OCI-LY1 (cell line): ENCODE measurements at regions not wholly inside any gene's neighbourhood (a gene's known extent, or its start where the extent isn't known, plus 50 kb on each side); places are given as distances from the start of the nearest gene placed in this dataset.

Experiments used
- H2AFZ ChIP-seq: fragments of 200-600 bp; sonication (generic), shearing (Covaris generic); 2 replicates; pipeline ENCODE4 v1.6.0; 2014; ENCODE audit warnings: antibody characterized with exemption, mild to moderate bottlenecking, low read length
- H3F3A ChIP-seq: fragments of 200-600 bp; sonication (generic), shearing (Covaris generic); 2 replicates; pipeline ENCODE4 v1.6.0; 2014; ENCODE audit warnings: mild to moderate bottlenecking, antibody characterized with exemption, low read length, moderate library complexity; ENCODE audit not compliant: insufficient read depth
- H3K27ac ChIP-seq: fragments of 200-600 bp; sonication (generic); 2 replicates; pipeline ENCODE4 v1.5.1; 2014; ENCODE audit warnings: low read length, mixed run types, mild to moderate bottlenecking, low read depth; ENCODE audit not compliant: poor library complexity, severe bottlenecking
- H3K27me3 ChIP-seq: fragments of 200-600 bp; sonication (generic); 2 replicates; pipeline ENCODE4 v1.6.0; 2014; ENCODE audit warnings: antibody characterized with exemption, mild to moderate bottlenecking, low read length, moderate library complexity; ENCODE audit not compliant: insufficient read depth
- H3K36me3 ChIP-seq: fragments of 200-600 bp; sonication (generic); 2 replicates; pipeline ENCODE4 v1.6.1; 2014; ENCODE audit warnings: mild to moderate bottlenecking, antibody characterized with exemption, low read length, moderate library complexity, mixed read lengths; ENCODE audit not compliant: insufficient read depth
- H3K4me1 ChIP-seq: fragments of 200-600 bp; sonication (generic); 2 replicates; pipeline ENCODE4 v1.5.1; 2014; ENCODE audit warnings: mild to moderate bottlenecking, low read length, moderate library complexity; ENCODE audit not compliant: insufficient read depth, severe bottlenecking
- H3K4me2 ChIP-seq: fragments of 200-600 bp; sonication (generic), shearing (Covaris generic); 2 replicates; pipeline ENCODE4 v1.6.1; 2014; ENCODE audit warnings: low read length
- H3K4me3 ChIP-seq: fragments of 200-600 bp; sonication (generic); 2 replicates; pipeline ENCODE4 v1.5.1; 2014; ENCODE audit warnings: low read length, low read depth, mild to moderate bottlenecking, mixed read lengths; ENCODE audit not compliant: poor library complexity, severe bottlenecking
- H3K79me2 ChIP-seq: fragments of 200-600 bp; shearing (Covaris generic); 2 replicates; pipeline ENCODE4 v1.6.1; 2016; ENCODE audit warnings: mixed run types, low read length, mixed read lengths; ENCODE audit not compliant: insufficient read depth
- H3K9ac ChIP-seq: fragments of 200-600 bp; sonication (generic), shearing (Covaris generic); 2 replicates; pipeline ENCODE4 v1.6.1; 2014; ENCODE audit warnings: mild to moderate bottlenecking, low read length, mixed read lengths
- H3K9me2 ChIP-seq: fragments of 200-600 bp; sonication (generic), shearing (Covaris generic); 2 replicates; pipeline ENCODE4 v1.6.1; 2014; ENCODE audit warnings: low read depth, mild to moderate bottlenecking, low read length, mixed read lengths
- H3K9me3 ChIP-seq: fragments of 200-600 bp; shearing (Covaris generic); 2 replicates; pipeline ENCODE4 v1.6.1; 2014; ENCODE audit warnings: low read length, mixed read lengths
- H4K20me1 ChIP-seq: fragments of 200-600 bp; sonication (generic), shearing (Covaris generic); 2 replicates; pipeline ENCODE4 v1.6.0; 2016; ENCODE audit warnings: mild to moderate bottlenecking, low read length; ENCODE audit not compliant: insufficient read depth
- EZH2 ChIP-seq: fragments of 200-600 bp; sonication (generic), shearing (Covaris generic); IDR thresholded peaks from 2 replicates; pipeline ENCODE4 v1.8.0; 2017; ENCODE audit warnings: borderline replicate concordance, mixed run types, mild to moderate bottlenecking, antibody characterized with exemption, low read length, moderate library complexity, mixed read lengths
- TF ChIP-seq, protein P1 (sequence below): fragments of 200-600 bp; sonication (generic), shearing (Covaris generic); IDR thresholded peaks from 2 replicates; pipeline ENCODE4 v1.5.1; 2017; ENCODE audit warnings: mild to moderate bottlenecking, antibody characterized with exemption, low read length, moderate library complexity, mixed read lengths

DNA sequence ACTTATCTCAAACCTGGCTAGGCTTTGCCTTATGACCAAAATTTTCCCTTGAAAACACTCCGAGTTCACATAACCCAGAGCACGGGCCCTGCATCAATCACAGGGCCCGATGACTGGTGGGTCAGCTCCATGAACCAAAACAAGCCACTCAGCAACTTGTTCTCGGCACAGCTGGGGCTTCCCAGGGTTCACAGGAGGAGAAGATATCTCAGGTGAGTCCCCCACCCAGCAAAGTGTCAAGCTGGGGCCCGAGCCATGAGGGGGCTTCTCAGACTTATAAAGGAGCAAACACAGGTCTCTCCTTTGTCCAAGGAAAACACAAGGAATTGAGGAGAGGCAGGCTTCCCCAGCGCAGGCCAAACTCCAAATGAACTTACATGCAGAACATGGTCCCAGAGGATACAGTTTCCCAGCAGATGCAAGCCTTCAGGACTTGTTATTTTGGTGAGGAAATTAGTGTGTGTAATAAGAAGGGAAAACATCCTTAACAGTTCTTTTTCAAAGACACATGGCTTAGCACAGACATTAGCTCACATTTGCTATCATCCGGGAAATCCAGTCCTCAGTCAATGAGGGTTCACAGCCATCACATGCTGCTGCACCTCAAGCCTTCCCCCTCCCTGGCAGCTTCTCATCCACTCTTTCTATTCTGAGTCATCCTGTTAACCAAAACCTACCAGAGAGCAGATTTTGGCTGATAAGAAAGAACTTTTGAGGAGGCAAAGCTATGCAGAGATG lies 98.1 kb upstream of the NFIA start:
- Histone ChIP-seq H3K4me2 (no peak overlapping the region), H3K27ac (no peak overlapping the region), H3K36me3 (no peaks in the 10 kb centered on the region), H2AFZ (no peak overlapping the region), H3K4me3 (no peak overlapping the region), H3F3A (no peaks in the 10 kb centered on the region), H4K20me1 (no peaks in the 10 kb centered on the region), H3K9me3 (no peaks in the 10 kb centered on the region), H3K4me1 (no peaks in the 10 kb centered on the region), H3K9me2 (no peaks in the 10 kb centered on the region), H3K27me3 (no peaks in the 10 kb centered on the region), H3K79me2 (no peaks in the 10 kb centered on the region), H3K9ac (no peak overlapping the region)
- TF ChIP-seq EZH2: no peak
- TF ChIP-seq, protein P1, sequence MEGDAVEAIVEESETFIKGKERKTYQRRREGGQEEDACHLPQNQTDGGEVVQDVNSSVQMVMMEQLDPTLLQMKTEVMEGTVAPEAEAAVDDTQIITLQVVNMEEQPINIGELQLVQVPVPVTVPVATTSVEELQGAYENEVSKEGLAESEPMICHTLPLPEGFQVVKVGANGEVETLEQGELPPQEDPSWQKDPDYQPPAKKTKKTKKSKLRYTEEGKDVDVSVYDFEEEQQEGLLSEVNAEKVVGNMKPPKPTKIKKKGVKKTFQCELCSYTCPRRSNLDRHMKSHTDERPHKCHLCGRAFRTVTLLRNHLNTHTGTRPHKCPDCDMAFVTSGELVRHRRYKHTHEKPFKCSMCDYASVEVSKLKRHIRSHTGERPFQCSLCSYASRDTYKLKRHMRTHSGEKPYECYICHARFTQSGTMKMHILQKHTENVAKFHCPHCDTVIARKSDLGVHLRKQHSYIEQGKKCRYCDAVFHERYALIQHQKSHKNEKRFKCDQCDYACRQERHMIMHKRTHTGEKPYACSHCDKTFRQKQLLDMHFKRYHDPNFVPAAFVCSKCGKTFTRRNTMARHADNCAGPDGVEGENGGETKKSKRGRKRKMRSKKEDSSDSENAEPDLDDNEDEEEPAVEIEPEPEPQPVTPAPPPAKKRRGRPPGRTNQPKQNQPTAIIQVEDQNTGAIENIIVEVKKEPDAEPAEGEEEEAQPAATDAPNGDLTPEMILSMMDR: no peak

- TF ChIP-seq, protein P1: no peak
- TF ChIP-seq EZH2: no peak
- no peaks in the 10 kb centered on the region for H4K20me1 ChIP-seq
- H2AFZ ChIP-seq: no peak overlapping the region
- H3K9me3 ChIP-seq: no peaks in the 10 kb centered on the region
- no peaks in the 10 kb centered on the region for H3K79me2 ChIP-seq
- H3K36me3 ChIP-seq: no peaks in the 10 kb centered on the region
- H3K9ac ChIP-seq: no peak overlapping the region
- no peaks in the 10 kb centered on the region for H3K4me1 ChIP-seq
- H3K4me2 ChIP-seq: no peak overlapping the region
- no peak overlapping the region for H3K27ac ChIP-seq
- no peak overlapping the region for H3K4me3 ChIP-seq
- no peaks in the 10 kb centered on the region for H3K27me3 ChIP-seq
- H3K9me2 ChIP-seq: no peaks in the 10 kb centered on the region
- no peaks in the 10 kb centered on the region for H3F3A ChIP-seq
These were observed 98.7 kb upstream of the NFIA start for GRCh38 chr1:60983701-60984061.

DNA sequence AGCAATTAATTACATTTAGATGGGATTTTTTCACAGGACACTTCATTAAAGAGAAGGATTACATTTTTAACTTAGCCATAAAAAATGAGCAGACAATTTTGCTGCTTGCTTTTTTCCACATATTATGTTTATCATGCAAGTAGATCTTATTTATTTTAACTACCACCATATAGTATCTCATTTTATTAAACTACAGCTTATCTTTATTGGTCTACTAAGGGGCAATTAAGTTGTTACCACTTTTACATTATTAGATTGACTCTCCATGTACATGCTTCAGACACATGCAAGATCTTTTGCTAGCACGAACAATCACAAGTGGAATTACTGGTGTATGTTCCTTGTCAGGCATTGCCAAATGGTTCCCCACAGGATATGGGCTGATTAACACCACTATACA lies 99.8 kb upstream of the NFIA start:
- Histone ChIP-seq H3K4me1 (no peaks in the 10 kb centered on the region), H3K27me3 (no peaks in the 10 kb centered on the region), H3K4me3 (no peak overlapping the region), H3K36me3 (no peaks in the 10 kb centered on the region), H3K4me2 (no peak overlapping the region), H3K79me2 (no peaks in the 10 kb centered on the region), H3K9ac (no peak overlapping the region), H2AFZ (no peak overlapping the region), H3F3A (no peaks in the 10 kb centered on the region), H3K9me3 (no peaks in the 10 kb centered on the region), H3K27ac (no peak overlapping the region), H4K20me1 (no peaks in the 10 kb centered on the region), H3K9me2 (no peaks in the 10 kb centered on the region)
- TF ChIP-seq, protein P1: no peak
- TF ChIP-seq EZH2: no peak
